Loucy (cell line): ENCODE measurements at regions not wholly inside any gene's neighbourhood (a gene's known extent, or its start where the extent isn't known, plus 50 kb on each side); places are given as distances from the start of the nearest gene placed in this dataset.

ENCODE experiments used
- EZH2phosphoT487 ChIP-seq: fragments of 200-600 bp; IDR thresholded peaks from 2 replicates; pipeline ENCODE4 v1.6.1; 2018; ENCODE audit warnings: antibody characterized with exemption, mild to moderate bottlenecking, moderate library complexity, borderline replicate concordance
- TF ChIP-seq, protein P1 (sequence below): fragments of 200-600 bp; sonication (generic); conservative IDR thresholded peaks from 2 replicates; pipeline ENCODE4 v1.5.1; 2014; ENCODE audit warnings: mild to moderate bottlenecking, antibody characterized with exemption, low read length

DNA sequence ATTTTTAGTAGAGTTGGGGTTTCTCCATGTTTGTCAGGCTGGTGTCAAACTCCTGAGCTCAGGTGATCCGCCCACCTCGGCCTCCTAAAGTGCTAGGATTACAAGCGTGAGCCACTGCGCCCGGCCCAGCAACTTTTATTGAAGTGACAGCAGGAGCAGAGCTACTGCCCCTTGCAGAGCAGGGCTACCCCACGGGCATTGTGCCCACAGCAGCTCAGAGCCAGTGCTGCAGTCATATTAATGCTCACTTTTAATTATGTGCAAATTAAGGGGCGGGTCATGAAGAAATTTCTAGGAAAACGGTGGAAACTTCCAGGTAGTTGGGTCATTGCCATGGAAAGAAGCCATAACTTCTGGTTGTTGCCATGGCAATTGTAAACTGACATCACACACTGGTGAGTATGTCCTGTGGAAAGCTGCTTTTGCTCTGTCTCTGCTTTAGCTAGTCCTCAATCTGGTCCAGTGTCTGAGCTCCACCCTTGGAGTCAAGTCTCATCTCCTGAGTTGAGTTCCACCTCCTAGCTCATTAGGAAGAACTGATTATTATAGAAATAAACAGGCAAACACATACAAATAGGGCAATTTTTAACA lies 127.3 kb upstream of the ADGRL4 start:
- TF ChIP-seq, protein P1, sequence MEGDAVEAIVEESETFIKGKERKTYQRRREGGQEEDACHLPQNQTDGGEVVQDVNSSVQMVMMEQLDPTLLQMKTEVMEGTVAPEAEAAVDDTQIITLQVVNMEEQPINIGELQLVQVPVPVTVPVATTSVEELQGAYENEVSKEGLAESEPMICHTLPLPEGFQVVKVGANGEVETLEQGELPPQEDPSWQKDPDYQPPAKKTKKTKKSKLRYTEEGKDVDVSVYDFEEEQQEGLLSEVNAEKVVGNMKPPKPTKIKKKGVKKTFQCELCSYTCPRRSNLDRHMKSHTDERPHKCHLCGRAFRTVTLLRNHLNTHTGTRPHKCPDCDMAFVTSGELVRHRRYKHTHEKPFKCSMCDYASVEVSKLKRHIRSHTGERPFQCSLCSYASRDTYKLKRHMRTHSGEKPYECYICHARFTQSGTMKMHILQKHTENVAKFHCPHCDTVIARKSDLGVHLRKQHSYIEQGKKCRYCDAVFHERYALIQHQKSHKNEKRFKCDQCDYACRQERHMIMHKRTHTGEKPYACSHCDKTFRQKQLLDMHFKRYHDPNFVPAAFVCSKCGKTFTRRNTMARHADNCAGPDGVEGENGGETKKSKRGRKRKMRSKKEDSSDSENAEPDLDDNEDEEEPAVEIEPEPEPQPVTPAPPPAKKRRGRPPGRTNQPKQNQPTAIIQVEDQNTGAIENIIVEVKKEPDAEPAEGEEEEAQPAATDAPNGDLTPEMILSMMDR = no peak
- no peak for TF ChIP-seq EZH2phosphoT487
